G401.6 (cell line): ENCODE measurements at regions not wholly inside any gene's neighbourhood (a gene's known extent, or its start where the extent isn't known, plus 50 kb on each side); places are given as distances from the start of the nearest gene placed in this dataset.

Source experiments
- FAIRE-seq: peaks from 2 replicates; lab custom pipeline; 2012; peaks lifted over from hg19 to GRCh38; lab: Jason Lieb, UNC

DNA sequence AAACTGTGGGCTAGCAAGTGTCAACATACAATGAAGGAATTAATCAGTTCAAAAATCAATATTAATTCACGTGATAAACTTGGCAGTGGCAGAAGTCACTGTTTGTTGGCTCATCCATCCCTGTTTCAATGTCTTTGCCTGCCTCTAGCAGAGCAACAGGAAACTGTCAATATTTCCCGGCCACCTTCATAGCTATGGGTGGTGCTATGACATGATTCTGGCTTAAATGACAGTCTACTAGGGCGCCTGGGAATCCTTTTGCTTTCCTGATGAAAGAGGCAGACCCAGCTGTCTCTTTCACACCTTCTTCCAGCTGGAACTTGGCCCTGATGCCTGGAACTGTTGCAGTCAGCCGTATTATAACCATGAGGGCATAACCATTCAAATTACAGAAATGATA lies 72.1 kb upstream of the DNAH5 start:
- no peak for FAIRE-seq

- no peak for FAIRE-seq
Measured at GRCh38 chr5:14011089-14012020, 66.9 kb upstream of the DNAH5 start.

DNA sequence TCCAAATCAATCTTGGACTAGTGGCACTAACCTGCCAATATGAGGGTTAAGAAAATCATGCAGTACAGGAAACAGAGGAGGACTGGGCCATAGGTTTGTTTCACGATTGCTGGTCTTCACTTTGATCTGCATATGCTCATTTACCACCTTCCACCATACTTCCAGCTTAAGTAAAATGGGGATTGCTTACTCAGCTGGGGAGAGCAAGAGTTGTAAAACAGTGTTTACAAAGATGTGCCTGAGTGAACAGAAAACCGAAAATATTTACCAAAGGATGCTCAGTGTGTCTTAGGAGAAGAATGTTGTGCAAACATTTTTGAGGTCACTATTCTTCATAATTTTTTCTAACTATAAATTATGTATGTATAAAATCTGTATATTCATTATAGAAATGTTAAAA lies 65.1 kb upstream of the DNAH5 start:
- FAIRE-seq, result no peak

GRCh38 chr5:14008819-14009311 lies 64.4 kb upstream of the DNAH5 start:
- FAIRE-seq, result no peak

GRCh38 chr5:14006823-14007520 lies 62.5 kb upstream of the DNAH5 start:
- FAIRE-seq, result no peak

DNA sequence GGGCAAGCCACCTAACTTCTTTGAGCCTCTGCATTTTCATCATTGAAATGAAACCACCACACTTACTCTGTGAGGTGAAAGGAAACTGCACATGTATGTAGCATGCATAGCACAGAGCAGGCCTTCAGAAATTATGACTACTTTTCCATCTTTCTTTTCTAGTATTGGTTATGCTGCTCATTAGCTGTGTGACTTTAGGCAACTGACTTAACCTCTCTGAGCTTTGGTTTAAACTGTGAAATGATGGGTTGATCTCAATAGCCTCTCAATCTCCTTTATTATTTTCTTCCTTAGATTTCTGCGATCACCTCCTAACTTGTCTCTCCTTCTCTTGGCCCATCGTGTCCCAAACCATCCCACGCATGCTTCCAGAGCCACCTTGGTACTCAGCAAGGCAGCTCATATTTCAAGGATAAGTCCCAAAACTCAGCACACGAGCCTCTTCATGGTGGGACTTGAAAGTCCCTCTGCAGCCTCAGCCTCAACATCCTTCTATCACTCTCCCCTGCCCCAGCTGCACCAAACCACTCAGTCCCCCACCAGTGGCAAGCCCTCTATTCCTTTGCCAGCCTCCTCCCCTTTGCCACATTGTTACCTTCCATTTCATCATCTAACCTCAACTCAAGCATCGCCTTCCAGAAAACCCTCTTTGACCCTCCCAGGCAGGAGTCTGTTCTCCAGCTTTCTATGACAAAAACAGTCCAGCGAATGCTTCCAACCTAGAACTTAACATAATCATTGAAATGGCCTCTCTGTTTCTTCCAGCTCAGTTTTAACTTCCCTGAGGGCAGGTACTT lies 60.3 kb upstream of the DNAH5 start:
- no peak for FAIRE-seq

GRCh38 chr5:14003936-14004335 lies 59.4 kb upstream of the DNAH5 start:
- no peak for FAIRE-seq

DNA sequence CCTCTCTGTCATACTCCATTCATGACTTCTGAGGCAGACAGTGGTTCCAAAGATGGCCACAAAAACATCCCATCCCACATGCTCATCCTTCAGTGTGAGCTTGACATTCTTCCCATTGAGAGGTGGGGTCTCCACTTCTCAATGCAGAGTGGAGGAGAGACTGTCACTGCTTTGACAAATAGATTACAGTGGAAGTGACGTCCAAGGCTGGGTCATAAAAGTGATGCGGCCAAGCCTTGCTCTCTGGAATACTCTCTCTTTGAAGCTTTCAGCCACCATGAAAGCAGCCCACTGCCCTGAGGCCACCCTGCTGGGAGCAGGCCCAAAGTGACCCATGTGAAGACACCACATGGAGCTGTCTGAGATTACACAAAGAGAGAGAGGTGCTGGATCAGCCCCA lies 59.0 kb upstream of the DNAH5 start:
- no peak for FAIRE-seq

DNA sequence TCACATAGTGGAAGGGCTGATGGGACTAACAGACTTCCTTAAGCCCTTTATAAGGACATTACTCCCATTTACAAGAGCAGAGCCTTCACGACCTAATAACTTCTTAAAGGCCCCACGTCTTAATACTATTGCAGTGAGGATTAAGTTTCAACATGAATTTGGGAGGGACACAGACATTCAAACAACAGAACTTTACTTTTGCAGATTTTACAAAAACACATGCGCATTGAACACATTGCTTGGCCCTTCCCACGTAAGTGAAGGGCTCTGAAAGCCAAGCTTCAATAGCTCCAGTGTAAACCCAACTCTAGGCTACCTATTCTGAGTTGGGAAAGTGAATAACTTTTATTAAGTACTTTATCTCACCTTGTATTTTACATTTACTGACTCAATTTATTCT lies 53.8 kb upstream of the DNAH5 start:
- FAIRE-seq, result no peak

GRCh38 chr5:13997514-13997913 lies 53.0 kb upstream of the DNAH5 start:
- FAIRE-seq, result no peak

GRCh38 chr5:13994621-13995253 lies 50.2 kb upstream of the DNAH5 start:
- no peak for FAIRE-seq
